HCT116 (cell line): ENCODE measurements at regions not wholly inside any gene's neighbourhood (a gene's known extent, or its start where the extent isn't known, plus 50 kb on each side); places are given as distances from the start of the nearest gene placed in this dataset.

ENCODE experiments used
- ATAC-seq: fragments of 200-7000 bp; cut with Tn5 transposase; 2 replicates; pipeline ENCODE4 v1.9.1; 2020; ENCODE audit warnings: mild to moderate bottlenecking, moderate library complexity
- BruUV-seq: library from RNA; stranded (reverse); fragments of 400-500 nt; replicated peaks from 2 replicates; lab custom pipeline; 2021; lab: Mats Ljungman, UMichigan
- CTCF ChIA-PET: fragments of 300-600 bp; sonication (Branson Sonifier 250); formaldehyde crosslinking; loops from one replicate; lab custom pipeline; 2021; ENCODE audit warnings: antibody characterized with exemption; lab: Charles Lee
- POLR2A ChIA-PET: fragments of 300-600, 350-600 bp; sonication (Branson Sonifier 250); formaldehyde crosslinking; loops from one replicate; lab custom pipeline; 2021; ENCODE audit warnings: antibody characterized with exemption; lab: Charles Lee
- RAD21 ChIA-PET, 2 experiments: fragments of 300-600 bp; sonication (Branson Sonifier 250); formaldehyde crosslinking; loops; one replicate each; lab custom pipeline; 2023; ENCODE audit warnings: low total read pairs in 2 of 2; ENCODE audit not compliant: uncharacterized antibody in 2 of 2, unreplicated experiment in 2 of 2, low non-redundant PET in 1 of 2; lab: Charles Lee
- DNase-seq: peaks from one replicate; pipeline ENCODE4 v3.0.0-alpha.2; 2010; ENCODE audit warnings: low read depth, low spot score
- H2AFZ ChIP-seq: fragments of 200-600 bp; shearing (Covaris generic), sonication (generic); 2 replicates; pipeline ENCODE4 v1.6.1; 2017; ENCODE audit warnings: low read depth, mixed run types, mixed read lengths, antibody characterized with exemption, low read length; ENCODE audit not compliant: poor library complexity, severe bottlenecking
- H3K27ac ChIP-seq: 2 replicates; pipeline ENCODE4 v1.5.1; 2012; ENCODE audit warnings: low read depth, low read length
- H3K27me3 ChIP-seq: fragments of 200-600 bp; sonication (generic); 2 replicates; pipeline ENCODE4 v1.6.1; 2016; ENCODE audit warnings: mixed run types, low read length, mixed read lengths; ENCODE audit not compliant: insufficient read depth
- H3K36me3 ChIP-seq, 2 experiments: fragments of 200-500 bp in 1 of 2; fragments of 200-600 bp in 1 of 2; sonication (Bioruptor generic) in 1 of 2; sonication (generic) in 1 of 2; 2 replicates each; pipeline versions ENCODE4 v1.5.1 to v1.6.1; 2014 to 2016; ENCODE audit warnings: low read length in 2 of 2, inconsistent platforms in 1 of 2, mixed read lengths in 1 of 2, mixed run types in 1 of 2; ENCODE audit not compliant: insufficient read depth in 2 of 2, control insufficient read depth in 1 of 2
- H3K4me1 ChIP-seq, 2 experiments: fragments of 200-600 bp in 1 of 2; sonication (generic) in 1 of 2; 2 replicates each; pipeline versions ENCODE4 v1.5.1 to v1.6.1; 2012 to 2017; ENCODE audit warnings: low read length in 2 of 2, inconsistent platforms in 1 of 2, mild to moderate bottlenecking in 1 of 2, mixed read lengths in 1 of 2, mixed run types in 1 of 2, moderate library complexity in 1 of 2; ENCODE audit not compliant: insufficient read depth in 2 of 2, control insufficient read depth in 1 of 2
- H3K4me2 ChIP-seq: fragments of 200-600 bp; sonication (generic); 2 replicates; pipeline ENCODE4 v1.6.1; 2017; ENCODE audit warnings: mixed run types, low read length, mixed read lengths
- H3K4me3 ChIP-seq, 2 experiments: fragments of 200-600 bp in 1 of 2; sonication (generic) in 1 of 2; replicated peaks in 1 of 2; 2 replicates each; pipeline ENCODE4 v1.5.1; 2011 to 2016; ENCODE audit warnings: low read length in 2 of 2, control low read depth in 1 of 2, low read depth in 1 of 2, mild to moderate bottlenecking in 1 of 2, mixed read lengths in 1 of 2, mixed run types in 1 of 2
- H3K79me2 ChIP-seq: fragments of 200-600 bp; sonication (generic); 2 replicates; pipeline ENCODE4 v1.6.1; 2017; ENCODE audit warnings: mild to moderate bottlenecking, mixed run types, low read length, moderate library complexity, mixed read lengths; ENCODE audit not compliant: insufficient read depth
- H3K9ac ChIP-seq: fragments of 200-600 bp; sonication (generic); 2 replicates; pipeline ENCODE4 v1.6.1; 2016; ENCODE audit warnings: low read length, mixed read lengths
- H3K9me2 ChIP-seq: fragments of 200-600 bp; sonication (generic), shearing (Covaris generic); 2 replicates; pipeline ENCODE4 v1.6.1; 2017; ENCODE audit warnings: mixed run types, mild to moderate bottlenecking, moderate library complexity; ENCODE audit not compliant: insufficient read depth
- H3K9me3 ChIP-seq, 2 experiments: fragments of 200-500 bp in 1 of 2; fragments of 200-600 bp in 1 of 2; sonication (Bioruptor generic) in 1 of 2; sonication (generic) in 1 of 2; 2 replicates each; pipeline ENCODE4 v1.6.1; 2014 to 2017; ENCODE audit warnings: low read length in 2 of 2, mixed read lengths in 2 of 2, inconsistent platforms in 1 of 2, low read depth in 1 of 2, mild to moderate bottlenecking in 1 of 2, mixed run types in 1 of 2, moderate library complexity in 1 of 2; ENCODE audit not compliant: control insufficient read depth in 1 of 2, insufficient read depth in 1 of 2
- H4K20me1 ChIP-seq: fragments of 200-600 bp; sonication (generic), shearing (Covaris generic); 2 replicates; pipeline ENCODE4 v1.6.1; 2017; ENCODE audit warnings: mixed run types, mild to moderate bottlenecking, moderate library complexity; ENCODE audit not compliant: insufficient read depth
- CBX3 ChIP-seq: IDR thresholded peaks from 2 replicates; pipeline ENCODE4 v1.6.1; 2012; ENCODE audit warnings: low read depth
- CEBPB ChIP-seq: IDR thresholded peaks from 2 replicates; pipeline ENCODE4 v1.6.1; 2012; ENCODE audit warnings: low read depth
- EGR1 ChIP-seq: IDR thresholded peaks from 2 replicates; pipeline ENCODE4 v1.6.1; 2012; ENCODE audit warnings: low read depth
- ELF1 ChIP-seq: IDR thresholded peaks from 2 replicates; pipeline ENCODE4 v1.6.1; 2012; ENCODE audit warnings: low read depth, borderline replicate concordance
- EZH2 ChIP-seq: fragments of 200-600 bp; sonication (generic); IDR thresholded peaks from 2 replicates; pipeline ENCODE4 v1.6.1; 2017; ENCODE audit warnings: antibody characterized with exemption, mixed run types
- FOSL1 ChIP-seq: IDR thresholded peaks from 2 replicates; pipeline ENCODE4 v1.6.1; 2012; ENCODE audit warnings: low read depth
- MAX ChIP-seq: IDR thresholded peaks from 2 replicates; pipeline ENCODE4 v1.6.1; 2012
- POLR2A ChIP-seq: IDR thresholded peaks from 2 replicates; pipeline ENCODE4 v1.7.0; 2011; ENCODE audit warnings: borderline replicate concordance; ENCODE audit not compliant: insufficient read depth, insufficient read length; ENCODE audit errors: extremely low read depth
- POLR2AphosphoS5 ChIP-seq: IDR thresholded peaks from 2 replicates; pipeline ENCODE4 v1.6.1; 2011; ENCODE audit warnings: mild to moderate bottlenecking, low read depth, low read length, moderate library complexity
- RAD21 ChIP-seq: IDR thresholded peaks from 2 replicates; pipeline ENCODE4 v1.6.1; 2012; ENCODE audit warnings: low read depth, mild to moderate bottlenecking
- SIN3A ChIP-seq: IDR thresholded peaks from 2 replicates; pipeline ENCODE4 v1.6.1; 2012; ENCODE audit warnings: low read depth
- SP1 ChIP-seq: IDR thresholded peaks from 2 replicates; pipeline ENCODE4 v1.6.1; 2012; ENCODE audit warnings: low read depth
- SRF ChIP-seq: IDR thresholded peaks from 2 replicates; pipeline ENCODE4 v1.6.1; 2012; ENCODE audit warnings: low read depth
- TCF7L2 ChIP-seq: IDR thresholded peaks from 2 replicates; pipeline ENCODE4 v1.7.0; 2011; ENCODE audit warnings: borderline replicate concordance, inconsistent platforms; ENCODE audit not compliant: insufficient read depth, insufficient read length; ENCODE audit errors: extremely low read depth
- YY1 ChIP-seq: IDR thresholded peaks from 2 replicates; pipeline ENCODE4 v1.6.1; 2011; ENCODE audit warnings: low read length, low read depth, moderate library complexity, mild to moderate bottlenecking; ENCODE audit not compliant: insufficient replicate concordance; ENCODE audit errors: extremely low read depth
- ZFX ChIP-seq: fragments of 450-650 bp; IDR thresholded peaks from 2 replicates; pipeline ENCODE4 v1.6.1; 2017
- ZNF274 ChIP-seq: fragments of 200-500 bp; sonication (Bioruptor generic); IDR thresholded peaks from 2 replicates; pipeline ENCODE4 v1.6.1; 2014; ENCODE audit warnings: mild to moderate bottlenecking, low read depth, low read length, inconsistent platforms
- intact Hi-C: fragments of 100-400 bp; cut with micrococcal nuclease; formaldehyde crosslinking; loops from 2 replicates; pipeline ENCODE4 v1.10.0; 2022
- TF ChIP-seq, protein P1 (sequence below): IDR thresholded peaks from 2 replicates; pipeline ENCODE4 v1.6.1; 2012
- TF ChIP-seq, protein P2 (sequence below): IDR thresholded peaks from 2 replicates; pipeline ENCODE4 v1.6.1; 2012; ENCODE audit warnings: low read depth
- TF ChIP-seq, protein P3 (sequence below): IDR thresholded peaks from 2 replicates; pipeline ENCODE4 v1.6.1; 2011; ENCODE audit warnings: mild to moderate bottlenecking, low read length, moderate library complexity; ENCODE audit not compliant: insufficient replicate concordance; ENCODE audit errors: extremely low read depth

- ChIA-PET RAD21 (no interaction called here), CTCF (no interaction called here), POLR2A (no interaction called here)
- no peaks in the 10 kb centered on the region for H3K79me2 ChIP-seq
- intact Hi-C loops, result no loop called here
- no peak for ATAC-seq
- H3K4me2 ChIP-seq, result no peak overlapping the region
- peaks cover 0 to 24% of the 10 kb centered on the region in 2 experiments; a peak in 2 of 4 replicates for H3K9me3 ChIP-seq
- BruUV-seq, result no TSS peak
- no peaks in the 10 kb centered on the region for H3K9me2 ChIP-seq
- H3K9ac ChIP-seq, result no peak overlapping the region
- no peaks in the 10 kb centered on the region for H4K20me1 ChIP-seq
- H3K27ac ChIP-seq, result no peak overlapping the region
- H2AFZ ChIP-seq, result no peak overlapping the region
- no peak for DNase-seq
- H3K4me3 ChIP-seq, result no peak overlapping the region
- no peak for TF ChIP-seq SRF
- no peak for TF ChIP-seq YY1
- no peak for TF ChIP-seq RAD21
- no peak for TF ChIP-seq MAX
- no peak for TF ChIP-seq SP1
- no peak for TF ChIP-seq CEBPB
- TF ChIP-seq FOSL1, result no peak
- no peak for TF ChIP-seq EGR1
- no peak for TF ChIP-seq ELF1
- no peak for TF ChIP-seq ZFX
- no peak for TF ChIP-seq POLR2A
- TF ChIP-seq, protein P1, sequence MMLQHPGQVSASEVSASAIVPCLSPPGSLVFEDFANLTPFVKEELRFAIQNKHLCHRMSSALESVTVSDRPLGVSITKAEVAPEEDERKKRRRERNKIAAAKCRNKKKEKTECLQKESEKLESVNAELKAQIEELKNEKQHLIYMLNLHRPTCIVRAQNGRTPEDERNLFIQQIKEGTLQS, result no peak
- no peak for TF ChIP-seq EZH2
- TF ChIP-seq ZNF274, result no peak
- TF ChIP-seq, protein P2, sequence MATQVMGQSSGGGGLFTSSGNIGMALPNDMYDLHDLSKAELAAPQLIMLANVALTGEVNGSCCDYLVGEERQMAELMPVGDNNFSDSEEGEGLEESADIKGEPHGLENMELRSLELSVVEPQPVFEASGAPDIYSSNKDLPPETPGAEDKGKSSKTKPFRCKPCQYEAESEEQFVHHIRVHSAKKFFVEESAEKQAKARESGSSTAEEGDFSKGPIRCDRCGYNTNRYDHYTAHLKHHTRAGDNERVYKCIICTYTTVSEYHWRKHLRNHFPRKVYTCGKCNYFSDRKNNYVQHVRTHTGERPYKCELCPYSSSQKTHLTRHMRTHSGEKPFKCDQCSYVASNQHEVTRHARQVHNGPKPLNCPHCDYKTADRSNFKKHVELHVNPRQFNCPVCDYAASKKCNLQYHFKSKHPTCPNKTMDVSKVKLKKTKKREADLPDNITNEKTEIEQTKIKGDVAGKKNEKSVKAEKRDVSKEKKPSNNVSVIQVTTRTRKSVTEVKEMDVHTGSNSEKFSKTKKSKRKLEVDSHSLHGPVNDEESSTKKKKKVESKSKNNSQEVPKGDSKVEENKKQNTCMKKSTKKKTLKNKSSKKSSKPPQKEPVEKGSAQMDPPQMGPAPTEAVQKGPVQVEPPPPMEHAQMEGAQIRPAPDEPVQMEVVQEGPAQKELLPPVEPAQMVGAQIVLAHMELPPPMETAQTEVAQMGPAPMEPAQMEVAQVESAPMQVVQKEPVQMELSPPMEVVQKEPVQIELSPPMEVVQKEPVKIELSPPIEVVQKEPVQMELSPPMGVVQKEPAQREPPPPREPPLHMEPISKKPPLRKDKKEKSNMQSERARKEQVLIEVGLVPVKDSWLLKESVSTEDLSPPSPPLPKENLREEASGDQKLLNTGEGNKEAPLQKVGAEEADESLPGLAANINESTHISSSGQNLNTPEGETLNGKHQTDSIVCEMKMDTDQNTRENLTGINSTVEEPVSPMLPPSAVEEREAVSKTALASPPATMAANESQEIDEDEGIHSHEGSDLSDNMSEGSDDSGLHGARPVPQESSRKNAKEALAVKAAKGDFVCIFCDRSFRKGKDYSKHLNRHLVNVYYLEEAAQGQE, result no peak
- no peak for TF ChIP-seq TCF7L2
- no peak for TF ChIP-seq SIN3A
- TF ChIP-seq, protein P3, sequence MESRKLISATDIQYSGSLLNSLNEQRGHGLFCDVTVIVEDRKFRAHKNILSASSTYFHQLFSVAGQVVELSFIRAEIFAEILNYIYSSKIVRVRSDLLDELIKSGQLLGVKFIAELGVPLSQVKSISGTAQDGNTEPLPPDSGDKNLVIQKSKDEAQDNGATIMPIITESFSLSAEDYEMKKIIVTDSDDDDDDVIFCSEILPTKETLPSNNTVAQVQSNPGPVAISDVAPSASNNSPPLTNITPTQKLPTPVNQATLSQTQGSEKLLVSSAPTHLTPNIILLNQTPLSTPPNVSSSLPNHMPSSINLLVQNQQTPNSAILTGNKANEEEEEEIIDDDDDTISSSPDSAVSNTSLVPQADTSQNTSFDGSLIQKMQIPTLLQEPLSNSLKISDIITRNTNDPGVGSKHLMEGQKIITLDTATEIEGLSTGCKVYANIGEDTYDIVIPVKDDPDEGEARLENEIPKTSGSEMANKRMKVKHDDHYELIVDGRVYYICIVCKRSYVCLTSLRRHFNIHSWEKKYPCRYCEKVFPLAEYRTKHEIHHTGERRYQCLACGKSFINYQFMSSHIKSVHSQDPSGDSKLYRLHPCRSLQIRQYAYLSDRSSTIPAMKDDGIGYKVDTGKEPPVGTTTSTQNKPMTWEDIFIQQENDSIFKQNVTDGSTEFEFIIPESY, result no peak
- no peak for TF ChIP-seq CBX3
- TF ChIP-seq POLR2AphosphoS5, result no peak
- H3K4me1 ChIP-seq, result no peaks in the 10 kb centered on the region
- no peaks in the 10 kb centered on the region for H3K36me3 ChIP-seq
- H3K27me3 ChIP-seq, result no peaks in the 10 kb centered on the region
Measured at GRCh38 chr2:14180333-14180732, 452.2 kb upstream of the LRATD1 start.
